Sigmoid colon (tissue), 3 donors: ENCODE measurements at regions not wholly inside any gene's neighbourhood (a gene's known extent, or its start where the extent isn't known, plus 50 kb on each side); places are given as distances from the start of the nearest gene placed in this dataset.

Source experiments
- CTCF ChIP-seq, 4 experiments: fragments of 450-650 bp in 3 of 4; fragments of 200-600 bp in 1 of 4; IDR thresholded peaks; one replicate each; pipeline ENCODE4 v1.5.1; 2016 to 2019; ENCODE audit warnings: antibody characterized with exemption in 4 of 4, mild to moderate bottlenecking in 3 of 4, moderate library complexity in 2 of 4
- POLR2A ChIP-seq, 2 donors: fragments of 450-650 bp; IDR thresholded peaks; one replicate each; pipeline ENCODE4 v1.6.1; 2016; ENCODE audit warnings: antibody characterized with exemption in 2 of 2, mild to moderate bottlenecking in 2 of 2, moderate library complexity in 2 of 2

DNA sequence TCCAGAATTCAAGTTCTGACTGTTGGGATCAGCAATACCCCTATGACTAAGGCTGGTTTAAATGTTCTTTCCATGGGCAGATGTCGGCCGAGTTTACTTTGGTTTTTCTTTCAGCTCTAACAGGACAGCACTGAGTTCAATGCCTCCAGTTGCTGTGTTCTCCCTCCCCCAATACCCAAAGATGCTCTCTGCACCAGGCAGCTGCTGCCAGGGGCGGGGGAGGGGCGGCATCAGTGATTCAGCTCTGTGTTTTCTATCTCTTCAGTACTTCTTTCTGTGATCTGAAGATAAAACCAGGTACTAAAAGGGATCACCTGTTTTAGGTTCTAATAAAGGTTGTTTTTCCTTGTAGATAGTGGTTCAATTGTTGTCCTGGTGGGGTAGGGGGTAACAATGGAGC is 576.7 kb upstream of the POT1 start:
- no peak for TF ChIP-seq CTCF (IDR thresholded peaks at IDR 0.05)
- no peak for TF ChIP-seq POLR2A (IDR thresholded peaks at IDR 0.05)
